Nephron (organoid): ENCODE measurements at regions not wholly inside any gene's neighbourhood (a gene's known extent, or its start where the extent isn't known, plus 50 kb on each side); places are given as distances from the start of the nearest gene placed in this dataset.

Source experiments
- H3K27ac Mint-ChIP-seq, 3 experiments: 2 replicates each; pipeline ENCODE4 v1.8.0; 2020; ENCODE audit warnings: mixed read lengths in 3 of 3, mild to moderate bottlenecking in 2 of 3, moderate library complexity in 1 of 3
- H3K27me3 Mint-ChIP-seq: 2 replicates; pipeline ENCODE4 v1.8.0; 2021; ENCODE audit warnings: low read depth, mild to moderate bottlenecking, moderate library complexity, mixed read lengths
- H3K36me3 Mint-ChIP-seq: 2 replicates; pipeline ENCODE4 v1.8.0; 2020; ENCODE audit warnings: low read depth, mixed read lengths
- H3K4me1 Mint-ChIP-seq: 2 replicates; pipeline ENCODE4 v1.8.0; 2020; ENCODE audit warnings: mixed read lengths
- H3K4me3 Mint-ChIP-seq, 3 experiments: 2 replicates each; pipeline ENCODE4 v1.8.0; 2020; ENCODE audit warnings: mild to moderate bottlenecking in 3 of 3, mixed read lengths in 3 of 3, moderate library complexity in 2 of 3
- H3K9me3 Mint-ChIP-seq: 2 replicates; pipeline ENCODE4 v1.8.0; 2020; ENCODE audit warnings: mixed read lengths
- TF ChIP-seq, protein P1 (sequence below), 3 experiments: fragments of 200-600 bp; sonication (generic); IDR thresholded peaks; one replicate each; pipeline ENCODE4 v1.5.0; 2021; ENCODE audit warnings: antibody characterized with exemption in 3 of 3; ENCODE audit not compliant: unreplicated experiment in 3 of 3

DNA sequence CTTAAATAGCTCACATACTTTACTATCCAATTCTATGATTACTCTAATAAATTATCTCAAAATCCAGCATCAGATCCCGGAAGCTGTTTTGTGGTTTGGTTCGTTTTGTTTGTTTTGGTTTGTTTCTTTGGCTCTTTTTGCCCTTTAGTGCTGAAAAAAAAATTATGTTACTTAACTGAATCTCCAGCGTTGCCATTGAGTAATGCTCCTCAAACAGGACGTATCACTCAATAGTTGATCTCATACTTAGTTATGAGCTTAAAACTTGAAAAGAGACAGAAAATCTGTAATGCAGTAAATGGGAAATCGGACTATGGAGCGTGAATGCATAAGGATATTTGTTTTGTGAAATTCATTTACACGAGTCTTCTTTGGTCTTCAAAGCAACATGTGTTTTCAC lies 533.8 kb upstream of the TMPRSS15 start:
- Mint-ChIP-seq H3K4me3 (no peak overlapping the region), H3K27ac (no peak overlapping the region), H3K4me1 (no peaks in the 10 kb centered on the region), H3K36me3 (no peaks in the 10 kb centered on the region), H3K9me3 (peaks cover 3% of the 10 kb centered on the region), H3K27me3 (no peaks in the 10 kb centered on the region)
- TF ChIP-seq, protein P1, sequence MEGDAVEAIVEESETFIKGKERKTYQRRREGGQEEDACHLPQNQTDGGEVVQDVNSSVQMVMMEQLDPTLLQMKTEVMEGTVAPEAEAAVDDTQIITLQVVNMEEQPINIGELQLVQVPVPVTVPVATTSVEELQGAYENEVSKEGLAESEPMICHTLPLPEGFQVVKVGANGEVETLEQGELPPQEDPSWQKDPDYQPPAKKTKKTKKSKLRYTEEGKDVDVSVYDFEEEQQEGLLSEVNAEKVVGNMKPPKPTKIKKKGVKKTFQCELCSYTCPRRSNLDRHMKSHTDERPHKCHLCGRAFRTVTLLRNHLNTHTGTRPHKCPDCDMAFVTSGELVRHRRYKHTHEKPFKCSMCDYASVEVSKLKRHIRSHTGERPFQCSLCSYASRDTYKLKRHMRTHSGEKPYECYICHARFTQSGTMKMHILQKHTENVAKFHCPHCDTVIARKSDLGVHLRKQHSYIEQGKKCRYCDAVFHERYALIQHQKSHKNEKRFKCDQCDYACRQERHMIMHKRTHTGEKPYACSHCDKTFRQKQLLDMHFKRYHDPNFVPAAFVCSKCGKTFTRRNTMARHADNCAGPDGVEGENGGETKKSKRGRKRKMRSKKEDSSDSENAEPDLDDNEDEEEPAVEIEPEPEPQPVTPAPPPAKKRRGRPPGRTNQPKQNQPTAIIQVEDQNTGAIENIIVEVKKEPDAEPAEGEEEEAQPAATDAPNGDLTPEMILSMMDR (IDR thresholded peaks at IDR 0.05; ENCODE audit: unreplicated experiment in 3 of 3): no peak

DNA sequence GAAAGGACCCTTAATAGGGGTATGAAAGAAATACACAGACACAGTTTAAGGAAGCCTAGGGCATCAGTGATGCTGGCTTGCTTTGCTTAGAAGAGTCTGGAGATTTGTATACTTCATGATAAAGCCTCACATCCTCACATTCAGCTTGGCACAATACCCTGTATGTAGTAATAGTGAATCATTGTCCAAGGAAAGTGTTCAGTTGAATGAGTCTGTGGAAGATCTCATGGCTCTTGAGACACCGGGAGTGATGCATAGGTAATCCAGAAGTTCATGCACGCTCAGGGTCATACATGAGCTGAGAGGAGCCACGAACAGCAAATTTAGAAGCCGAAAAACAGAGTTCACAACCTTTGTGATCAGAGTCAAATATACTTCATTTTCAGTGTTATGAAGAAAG lies 537.2 kb upstream of the TMPRSS15 start:
- no peak overlapping the region for H3K4me3 Mint-ChIP-seq
- no peaks in the 10 kb centered on the region for H3K36me3 Mint-ChIP-seq
- no peak overlapping the region for H3K27ac Mint-ChIP-seq
- no peaks in the 10 kb centered on the region for H3K27me3 Mint-ChIP-seq
- no peaks in the 10 kb centered on the region for H3K4me1 Mint-ChIP-seq
- TF ChIP-seq, protein P1 (IDR thresholded peaks at IDR 0.05; ENCODE audit: unreplicated experiment in 3 of 3): no peak
- peaks cover 3% of the 10 kb centered on the region for H3K9me3 Mint-ChIP-seq

DNA sequence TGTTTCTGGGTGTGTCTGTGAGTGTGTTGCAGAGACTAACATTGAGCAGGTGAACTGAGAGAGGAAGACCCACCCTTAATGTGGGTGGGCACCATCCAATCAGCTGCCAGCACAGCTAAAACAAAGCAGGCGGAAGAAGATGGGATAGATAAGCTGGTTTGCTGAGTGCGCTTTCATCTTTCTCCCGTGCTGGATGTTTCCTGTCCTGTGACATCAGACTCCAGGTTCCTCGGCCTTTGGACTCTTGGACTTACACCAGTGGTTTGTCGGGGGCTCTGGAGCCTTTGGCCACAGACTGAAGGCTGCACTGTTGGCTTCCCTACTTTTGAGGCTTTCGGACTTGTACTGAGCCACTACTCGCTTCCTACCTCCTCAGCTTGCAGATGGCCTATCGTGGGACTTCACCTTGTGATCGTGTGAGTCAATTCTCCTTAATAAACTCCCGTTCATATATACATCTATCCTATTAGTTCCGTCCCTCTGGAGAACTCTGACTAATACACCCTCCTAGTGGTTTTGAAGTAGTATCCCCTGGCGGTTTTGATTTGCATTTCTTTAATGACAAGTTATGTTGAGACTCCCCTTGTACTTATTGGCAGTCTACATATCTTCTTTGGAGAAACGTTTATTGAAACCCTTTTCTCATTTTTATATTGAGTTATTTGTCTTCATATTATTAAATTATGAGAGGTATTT lies 546.6 kb upstream of the TMPRSS15 start:
- no peaks in the 10 kb centered on the region for H3K27me3 Mint-ChIP-seq

DNA sequence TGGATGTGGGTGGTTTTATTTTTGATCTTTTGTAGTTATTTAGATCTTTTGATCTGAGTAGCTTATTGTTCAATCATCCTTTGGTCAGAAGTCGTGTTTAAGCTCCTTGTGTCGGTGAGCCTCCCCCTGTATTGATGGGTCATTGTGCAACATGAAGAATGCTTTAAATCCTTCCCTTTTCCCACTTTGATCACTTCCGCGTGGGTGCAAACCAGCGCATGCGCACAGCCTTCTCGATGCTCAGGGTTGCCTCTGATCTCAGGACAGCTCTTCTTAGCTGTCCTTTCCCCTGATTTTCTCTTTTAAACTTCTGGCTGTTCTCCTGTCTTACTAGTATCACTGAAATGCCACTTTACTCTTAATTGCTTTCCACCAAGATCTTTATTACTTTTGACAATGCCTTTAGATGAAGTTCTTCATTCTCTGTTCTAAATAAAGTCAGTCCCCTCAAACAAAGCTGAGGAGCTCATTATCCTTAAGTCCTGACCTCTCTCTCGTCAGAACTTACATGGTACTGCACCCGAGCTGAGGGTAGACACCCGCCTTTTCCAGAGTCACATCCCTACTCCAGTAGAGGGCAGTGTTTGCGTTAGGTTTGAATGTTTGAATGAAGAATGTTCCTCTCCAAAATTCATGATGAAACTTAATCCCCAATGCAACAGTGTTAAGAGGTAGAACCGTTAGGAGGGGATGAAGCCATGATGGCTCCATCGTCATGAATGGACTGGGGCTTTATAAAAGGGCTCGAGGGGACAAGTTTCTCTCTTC lies 547.9 kb upstream of the TMPRSS15 start:
- no peak overlapping the region for H3K27ac Mint-ChIP-seq
- no peaks in the 10 kb centered on the region for H3K4me1 Mint-ChIP-seq
- no peaks in the 10 kb centered on the region for H3K9me3 Mint-ChIP-seq
- no peak overlapping the region for H3K4me3 Mint-ChIP-seq
- TF ChIP-seq, protein P1 (IDR thresholded peaks at IDR 0.05; ENCODE audit: unreplicated experiment in 3 of 3): peak; percentile 42 to 60 (median 48)
- no peaks in the 10 kb centered on the region for H3K36me3 Mint-ChIP-seq
- no peaks in the 10 kb centered on the region for H3K27me3 Mint-ChIP-seq

More for the DNA sequence above, 546.6 kb upstream of the TMPRSS15 start:
- TF ChIP-seq, protein P1 (IDR thresholded peaks at IDR 0.05; ENCODE audit: unreplicated experiment in 3 of 3): no peak
- no peaks in the 10 kb centered on the region for H3K4me1 Mint-ChIP-seq
- H3K4me3 Mint-ChIP-seq: no peak overlapping the region
- H3K9me3 Mint-ChIP-seq: no peaks in the 10 kb centered on the region
- H3K27ac Mint-ChIP-seq: no peak overlapping the region
- no peaks in the 10 kb centered on the region for H3K36me3 Mint-ChIP-seq

DNA sequence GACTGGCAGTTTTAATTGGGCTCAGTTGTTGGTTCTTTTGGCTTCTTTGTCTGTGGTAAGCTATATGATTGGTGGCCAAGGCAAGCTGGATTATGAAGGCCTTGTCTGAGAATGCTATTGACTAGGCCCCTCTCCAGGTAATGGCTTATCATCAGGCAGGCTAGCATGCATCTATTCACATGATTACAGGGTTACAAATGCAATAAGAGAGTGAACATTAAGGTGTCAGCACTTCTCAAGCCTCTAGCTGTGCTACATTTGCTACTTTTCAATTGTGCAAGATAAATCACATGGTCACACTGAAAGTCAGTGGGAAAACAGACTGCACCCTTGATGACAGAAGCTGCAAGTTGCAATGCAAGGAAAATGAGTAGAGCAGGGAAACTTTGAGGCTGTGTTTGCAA lies 550.9 kb upstream of the TMPRSS15 start:
- H3K36me3 Mint-ChIP-seq: no peaks in the 10 kb centered on the region
- TF ChIP-seq, protein P1 (IDR thresholded peaks at IDR 0.05; ENCODE audit: unreplicated experiment in 3 of 3): no peak
- H3K4me3 Mint-ChIP-seq: no peak overlapping the region
- no peaks in the 10 kb centered on the region for H3K9me3 Mint-ChIP-seq
- H3K27me3 Mint-ChIP-seq: no peaks in the 10 kb centered on the region
- peak overlapping the region in 1 of 3 experiments; percentile 14 for H3K27ac Mint-ChIP-seq
- no peaks in the 10 kb centered on the region for H3K4me1 Mint-ChIP-seq
